ENCODE measurements at regions not wholly inside any gene's neighbourhood (a gene's known extent, or its start where the extent isn't known, plus 50 kb on each side); places are given as distances from the start of the nearest gene placed in this dataset.
"Not testable (repeated sequence)": the region's sequence is repeated elsewhere in the genome, so short reads cannot be mapped to it uniquely, and the experiment has no call there.

DNA sequence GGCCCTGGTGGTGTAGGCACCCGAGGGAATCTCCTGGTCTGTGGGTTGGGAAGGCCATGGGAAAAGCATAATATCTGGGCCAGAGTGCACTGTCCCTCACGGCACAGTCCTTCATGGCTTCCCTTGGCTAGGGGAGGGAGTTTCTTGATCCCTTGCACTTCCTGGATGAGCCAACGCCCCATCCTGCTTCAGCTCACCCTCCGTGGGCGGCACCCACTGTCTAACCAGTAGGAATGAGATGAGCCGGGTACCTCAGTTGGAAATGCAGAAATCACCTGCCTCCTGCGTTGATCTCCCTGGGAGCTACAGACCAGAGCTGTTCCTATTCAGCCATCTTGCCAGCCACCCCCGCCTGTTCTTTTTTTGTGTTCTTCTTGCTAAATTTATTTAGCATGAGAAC lies 134.4 kb downstream of the LEPR start:
- no peak for TF ChIP-seq CTCF (IDR thresholded peaks at IDR 0.05; ENCODE audit: low read depth, low read length, missing control alignments)
- H3K4me3 ChIP-seq (replicated peaks; ENCODE audit: low read depth, low read length): no peak overlapping the region
- no peak for DNase-seq (ENCODE audit: extremely low read depth, low read depth)

- no peak for DNase-seq (ENCODE audit: extremely low read depth, low read depth)
- no peak overlapping the region for H3K4me3 ChIP-seq (replicated peaks; ENCODE audit: low read depth, low read length)
- TF ChIP-seq CTCF (IDR thresholded peaks at IDR 0.05; ENCODE audit: low read depth, low read length, missing control alignments): no peak
These were observed 137.7 kb downstream of the LEPR start for GRCh38 chr1:65558215-65558614.

GRCh38 chr1:65564493-65564892 lies 144.0 kb downstream of the LEPR start:
- no peak for TF ChIP-seq CTCF (IDR thresholded peaks at IDR 0.05; ENCODE audit: low read depth, low read length, missing control alignments)
- H3K4me3 ChIP-seq (replicated peaks; ENCODE audit: low read depth, low read length): no peak overlapping the region
- DNase-seq (ENCODE audit: extremely low read depth, low read depth): no peak

DNA sequence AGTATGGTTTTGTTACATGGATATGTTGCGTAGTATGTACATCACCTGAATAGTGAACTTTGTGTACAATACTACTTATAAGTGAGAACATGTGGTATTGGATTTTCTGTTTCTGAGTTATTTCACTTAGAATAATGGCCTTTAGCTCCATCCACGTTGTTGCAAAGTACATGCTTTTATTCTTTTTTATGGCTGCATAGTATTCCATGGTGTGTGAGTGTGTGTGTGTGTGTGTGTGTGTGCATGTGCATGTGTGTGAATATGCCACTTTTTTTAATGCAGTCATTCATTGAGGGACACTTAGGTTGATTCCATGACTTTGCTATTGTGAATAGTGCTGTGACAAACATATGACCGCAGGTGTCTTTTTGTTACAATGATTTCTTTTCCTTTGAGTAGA lies 147.8 kb downstream of the LEPR start:
- no peak for TF ChIP-seq CTCF (IDR thresholded peaks at IDR 0.05; ENCODE audit: low read depth, low read length, missing control alignments)
- H3K4me3 ChIP-seq (replicated peaks; ENCODE audit: low read depth, low read length): no peak overlapping the region
- DNase-seq (ENCODE audit: extremely low read depth, low read depth): no peak

DNA sequence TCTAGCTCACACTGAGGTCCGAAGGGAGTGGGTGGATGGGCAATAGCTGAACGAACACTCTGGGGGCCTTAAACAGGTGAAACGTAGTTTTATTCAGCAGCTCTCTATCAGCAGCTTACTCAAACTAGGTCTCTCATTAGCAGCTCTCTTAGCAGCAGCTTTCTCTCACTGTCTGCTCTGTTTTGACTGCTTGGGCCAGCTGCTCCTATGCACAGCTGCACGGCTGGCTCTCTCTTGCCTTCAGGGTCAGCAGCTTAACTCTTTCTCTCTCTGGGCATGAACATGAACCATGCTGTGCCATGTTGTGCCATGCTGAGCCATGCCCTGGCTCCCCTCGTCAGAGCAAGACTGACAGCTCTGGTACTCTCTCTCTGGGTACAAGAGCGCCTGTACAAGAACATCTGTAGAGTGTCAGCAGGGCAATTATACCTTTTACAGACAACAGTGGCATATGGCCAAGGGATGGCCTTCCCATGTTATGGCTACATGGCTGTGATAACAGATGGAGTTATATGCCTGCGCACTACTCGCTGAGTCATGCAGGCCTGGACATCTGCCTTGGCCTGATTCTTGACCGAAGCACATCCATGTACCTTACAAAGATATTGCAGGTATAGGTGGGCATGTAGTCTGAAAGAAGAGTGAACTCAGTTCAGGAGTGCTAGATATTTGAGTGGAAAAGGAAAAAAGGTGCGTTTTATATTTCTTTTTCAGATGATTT lies 152.4 kb downstream of the LEPR start:
- DNase-seq (ENCODE audit: extremely low read depth, low read depth): no peak
- no peak overlapping the region for H3K4me3 ChIP-seq (replicated peaks; ENCODE audit: low read depth, low read length)
- no peak for TF ChIP-seq CTCF (IDR thresholded peaks at IDR 0.05; ENCODE audit: low read depth, low read length, missing control alignments)

GRCh38 chr1:65577278-65577677 lies 156.8 kb downstream of the LEPR start:
- TF ChIP-seq CTCF (IDR thresholded peaks at IDR 0.05; ENCODE audit: low read depth, low read length, missing control alignments): no peak
- no peak overlapping the region for H3K4me3 ChIP-seq (replicated peaks; ENCODE audit: low read depth, low read length)
- no peak for DNase-seq (ENCODE audit: extremely low read depth, low read depth)

GRCh38 chr1:65577982-65578381 lies 157.5 kb downstream of the LEPR start:
- not testable (repeated sequence) for DNase-seq (ENCODE audit: extremely low read depth, low read depth)

More at GRCh38 chr1:65577982-65578381, 157.5 kb downstream of the LEPR start:
- H3K4me3 ChIP-seq (replicated peaks; ENCODE audit: low read depth, low read length): not testable (repeated sequence)

Data from HFF-Myc (cell line).